ENCODE measurements at regions not wholly inside any gene's neighbourhood (a gene's known extent, or its start where the extent isn't known, plus 50 kb on each side); places are given as distances from the start of the nearest gene placed in this dataset.

DNA sequence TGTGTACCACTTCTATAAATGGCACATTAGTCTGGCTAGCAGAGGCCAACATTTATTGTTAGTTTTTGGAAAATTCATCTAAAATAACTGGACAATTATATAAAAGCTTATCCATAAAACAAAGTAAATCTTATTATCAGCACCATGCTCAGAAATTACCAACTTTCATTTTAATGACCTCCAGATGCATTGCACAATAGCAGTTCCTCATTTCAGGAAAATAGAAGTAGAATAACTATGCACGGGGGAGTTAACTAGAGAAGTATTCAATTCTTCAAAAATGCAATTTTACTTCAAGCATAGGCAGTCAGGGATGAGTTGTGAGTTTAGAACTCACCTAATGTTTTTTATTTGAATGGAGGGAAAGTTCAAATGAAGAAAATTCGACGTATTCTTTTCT lies 1023.5 kb downstream of the PCDH17 start:
- DNase-seq (ENCODE audit: low spot score) = no peak
- no peak overlapping the region for H3K4me3 ChIP-seq (ENCODE audit: low read depth, low read length, poor library complexity, severe bottlenecking)
- no TSS peak for BruUV-seq (replicated peaks)
- intact Hi-C loops (cut with micrococcal nuclease; ENCODE audit: unreplicated experiment) = no loop called here
- peaks cover 5% of the 10 kb centered on the region for H3K4me1 ChIP-seq (ENCODE audit: insufficient read depth, low read length, poor library complexity, severe bottlenecking)
- ChIA-PET POLR2A (ENCODE audit: low non-redundant PET) (no interaction called here), CTCF (no interaction called here)
- H3K27ac ChIP-seq (ENCODE audit: low read depth, low read length, poor library complexity, severe bottlenecking) = no peak overlapping the region
- no peaks in the 10 kb centered on the region for H3K27me3 ChIP-seq (replicated peaks; ENCODE audit: insufficient read depth, low read depth, low read length, poor library complexity)
- H3K36me3 ChIP-seq (ENCODE audit: insufficient read depth, low read length, poor library complexity, severe bottlenecking) = no peaks in the 10 kb centered on the region
- TF ChIP-seq, protein P1, sequence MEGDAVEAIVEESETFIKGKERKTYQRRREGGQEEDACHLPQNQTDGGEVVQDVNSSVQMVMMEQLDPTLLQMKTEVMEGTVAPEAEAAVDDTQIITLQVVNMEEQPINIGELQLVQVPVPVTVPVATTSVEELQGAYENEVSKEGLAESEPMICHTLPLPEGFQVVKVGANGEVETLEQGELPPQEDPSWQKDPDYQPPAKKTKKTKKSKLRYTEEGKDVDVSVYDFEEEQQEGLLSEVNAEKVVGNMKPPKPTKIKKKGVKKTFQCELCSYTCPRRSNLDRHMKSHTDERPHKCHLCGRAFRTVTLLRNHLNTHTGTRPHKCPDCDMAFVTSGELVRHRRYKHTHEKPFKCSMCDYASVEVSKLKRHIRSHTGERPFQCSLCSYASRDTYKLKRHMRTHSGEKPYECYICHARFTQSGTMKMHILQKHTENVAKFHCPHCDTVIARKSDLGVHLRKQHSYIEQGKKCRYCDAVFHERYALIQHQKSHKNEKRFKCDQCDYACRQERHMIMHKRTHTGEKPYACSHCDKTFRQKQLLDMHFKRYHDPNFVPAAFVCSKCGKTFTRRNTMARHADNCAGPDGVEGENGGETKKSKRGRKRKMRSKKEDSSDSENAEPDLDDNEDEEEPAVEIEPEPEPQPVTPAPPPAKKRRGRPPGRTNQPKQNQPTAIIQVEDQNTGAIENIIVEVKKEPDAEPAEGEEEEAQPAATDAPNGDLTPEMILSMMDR (conservative IDR thresholded peaks at IDR 0.05; ENCODE audit: low read depth, low read length) = no peak
- no peak for TF ChIP-seq EZH2 (IDR thresholded peaks at IDR 0.05; ENCODE audit: borderline replicate concordance, low read depth, low read length, poor library complexity, severe bottlenecking)
- no peaks in the 10 kb centered on the region for H3K9me3 ChIP-seq (ENCODE audit: low read depth, low read length, poor library complexity, severe bottlenecking)

- Histone ChIP-seq H3K36me3 (ENCODE audit: insufficient read depth, low read length, poor library complexity, severe bottlenecking) (no peaks in the 10 kb centered on the region), H3K27ac (ENCODE audit: low read depth, low read length, poor library complexity, severe bottlenecking) (no peak overlapping the region), H3K4me1 (ENCODE audit: insufficient read depth, low read length, poor library complexity, severe bottlenecking) (peaks cover 16% of the 10 kb centered on the region), H3K27me3 (replicated peaks; ENCODE audit: insufficient read depth, low read depth, low read length, poor library complexity) (no peaks in the 10 kb centered on the region), H3K4me3 (ENCODE audit: low read depth, low read length, poor library complexity, severe bottlenecking) (no peak overlapping the region), H3K9me3 (ENCODE audit: low read depth, low read length, poor library complexity, severe bottlenecking) (no peaks in the 10 kb centered on the region)
- no peak for DNase-seq (ENCODE audit: low spot score)
- intact Hi-C loops (cut with micrococcal nuclease; ENCODE audit: unreplicated experiment) = no loop called here
- POLR2A ChIA-PET (ENCODE audit: low non-redundant PET) = no interaction called here
- BruUV-seq (replicated peaks) = no TSS peak
- CTCF ChIA-PET = no interaction called here
- TF ChIP-seq EZH2 (IDR thresholded peaks at IDR 0.05; ENCODE audit: borderline replicate concordance, low read depth, low read length, poor library complexity, severe bottlenecking) = no peak
- TF ChIP-seq, protein P1 (conservative IDR thresholded peaks at IDR 0.05; ENCODE audit: low read depth, low read length) = no peak
Measured at GRCh38 chr13:58660826-58661225, 1029.3 kb downstream of the PCDH17 start.

GRCh38 chr13:58666331-58666730 lies 1034.8 kb downstream of the PCDH17 start:
- DNase-seq (ENCODE audit: low spot score) = no peak
- ChIA-PET POLR2A (ENCODE audit: low non-redundant PET) (no interaction called here), CTCF (no interaction called here)
- Histone ChIP-seq H3K9me3 (ENCODE audit: low read depth, low read length, poor library complexity, severe bottlenecking) (no peaks in the 10 kb centered on the region), H3K27ac (ENCODE audit: low read depth, low read length, poor library complexity, severe bottlenecking) (no peak overlapping the region), H3K4me3 (ENCODE audit: low read depth, low read length, poor library complexity, severe bottlenecking) (no peak overlapping the region), H3K4me1 (ENCODE audit: insufficient read depth, low read length, poor library complexity, severe bottlenecking) (no peaks in the 10 kb centered on the region), H3K36me3 (ENCODE audit: insufficient read depth, low read length, poor library complexity, severe bottlenecking) (no peaks in the 10 kb centered on the region), H3K27me3 (replicated peaks; ENCODE audit: insufficient read depth, low read depth, low read length, poor library complexity) (no peaks in the 10 kb centered on the region)
- TF ChIP-seq, protein P1 (conservative IDR thresholded peaks at IDR 0.05; ENCODE audit: low read depth, low read length) = no peak
- no peak for TF ChIP-seq EZH2 (IDR thresholded peaks at IDR 0.05; ENCODE audit: borderline replicate concordance, low read depth, low read length, poor library complexity, severe bottlenecking)
- no TSS peak for BruUV-seq (replicated peaks)
- intact Hi-C loops (cut with micrococcal nuclease; ENCODE audit: unreplicated experiment) = no loop called here

All from A673 (cell line).